Cardiac fibroblast (primary cell): ENCODE measurements at regions not wholly inside any gene's neighbourhood (a gene's known extent, or its start where the extent isn't known, plus 50 kb on each side); places are given as distances from the start of the nearest gene placed in this dataset.
"Not testable (repeated sequence)": the region's sequence is repeated elsewhere in the genome, so short reads cannot be mapped to it uniquely, and the experiment has no call there.

Source experiments
- DNase-seq, 2 donors: peaks; one replicate each; pipeline versions ENCODE4 v3.0.0 to v3.0.0-alpha.2; 2010; ENCODE audit warnings: low read depth in 2 of 2
- H3K4me3 ChIP-seq, 2 donors: replicated peaks in 1 of 2; 1 replicate in 1 of 2; 2 replicates in 1 of 2; pipeline ENCODE4 v1.5.1; 2011; ENCODE audit warnings: low read depth in 2 of 2, low read length in 2 of 2, mild to moderate bottlenecking in 2 of 2, moderate library complexity in 1 of 2
- TF ChIP-seq, protein P1 (sequence below): IDR thresholded peaks from one replicate; pipeline ENCODE4 v1.5.1; 2011; ENCODE audit warnings: low read depth, mild to moderate bottlenecking, low read length, inconsistent platforms

DNA sequence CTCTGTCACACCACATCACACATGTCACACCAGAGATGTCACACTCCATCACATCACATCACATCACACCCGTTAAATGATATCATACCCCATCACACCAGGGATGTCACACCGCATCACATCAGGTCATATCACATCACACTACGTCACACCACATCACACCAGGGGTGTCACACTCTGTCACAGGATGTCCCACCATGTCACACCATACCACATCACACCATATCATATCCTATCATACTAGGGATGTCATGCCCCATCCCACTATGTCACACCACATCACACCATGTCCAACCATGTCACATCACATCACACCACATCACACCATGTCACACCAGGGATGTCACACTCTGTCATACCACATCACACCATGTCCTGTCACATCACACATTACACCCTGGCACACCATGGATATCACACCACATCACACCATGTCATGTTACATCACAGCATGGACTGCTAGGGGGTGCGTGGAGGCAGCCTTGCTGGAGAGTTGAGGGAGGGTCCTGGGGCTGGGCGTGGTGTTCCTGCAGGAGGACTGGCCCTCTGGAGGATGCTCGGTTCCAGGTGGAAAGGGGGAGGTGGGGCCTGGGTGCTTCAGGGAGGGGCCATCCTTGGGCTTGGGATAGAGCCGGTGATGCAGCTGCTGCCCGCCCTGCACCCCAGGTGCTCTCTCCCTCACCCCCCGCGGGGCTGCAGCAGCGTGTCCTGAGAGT, 134.6 kb downstream of the TMEM121 start:
- TF ChIP-seq, protein P1, sequence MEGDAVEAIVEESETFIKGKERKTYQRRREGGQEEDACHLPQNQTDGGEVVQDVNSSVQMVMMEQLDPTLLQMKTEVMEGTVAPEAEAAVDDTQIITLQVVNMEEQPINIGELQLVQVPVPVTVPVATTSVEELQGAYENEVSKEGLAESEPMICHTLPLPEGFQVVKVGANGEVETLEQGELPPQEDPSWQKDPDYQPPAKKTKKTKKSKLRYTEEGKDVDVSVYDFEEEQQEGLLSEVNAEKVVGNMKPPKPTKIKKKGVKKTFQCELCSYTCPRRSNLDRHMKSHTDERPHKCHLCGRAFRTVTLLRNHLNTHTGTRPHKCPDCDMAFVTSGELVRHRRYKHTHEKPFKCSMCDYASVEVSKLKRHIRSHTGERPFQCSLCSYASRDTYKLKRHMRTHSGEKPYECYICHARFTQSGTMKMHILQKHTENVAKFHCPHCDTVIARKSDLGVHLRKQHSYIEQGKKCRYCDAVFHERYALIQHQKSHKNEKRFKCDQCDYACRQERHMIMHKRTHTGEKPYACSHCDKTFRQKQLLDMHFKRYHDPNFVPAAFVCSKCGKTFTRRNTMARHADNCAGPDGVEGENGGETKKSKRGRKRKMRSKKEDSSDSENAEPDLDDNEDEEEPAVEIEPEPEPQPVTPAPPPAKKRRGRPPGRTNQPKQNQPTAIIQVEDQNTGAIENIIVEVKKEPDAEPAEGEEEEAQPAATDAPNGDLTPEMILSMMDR, result no peak
- H3K4me3 ChIP-seq, result no peak overlapping the region
- no peak for DNase-seq

DNA sequence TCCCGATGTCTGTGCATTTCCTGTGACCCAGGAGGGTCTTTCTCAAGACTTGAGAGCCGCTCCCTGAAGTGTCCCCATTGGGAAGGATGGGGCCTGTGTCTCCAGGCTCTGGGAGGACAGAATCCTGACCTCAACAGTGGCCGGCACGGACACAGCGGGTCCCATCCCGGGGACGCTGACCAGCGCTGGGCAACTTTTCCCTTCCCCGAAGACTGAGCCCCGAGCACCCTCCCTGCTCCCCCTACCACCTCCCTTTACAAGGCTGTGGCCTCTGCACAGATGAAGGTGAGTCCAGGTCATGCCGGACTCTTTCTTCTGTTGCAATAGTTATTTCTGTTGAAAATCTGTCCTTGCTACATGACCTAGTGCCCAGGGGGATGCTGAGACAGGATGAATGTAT, 135.7 kb downstream of the TMEM121 start:
- DNase-seq, H3K4me3 ChIP-seq: not testable (repeated sequence)

DNA sequence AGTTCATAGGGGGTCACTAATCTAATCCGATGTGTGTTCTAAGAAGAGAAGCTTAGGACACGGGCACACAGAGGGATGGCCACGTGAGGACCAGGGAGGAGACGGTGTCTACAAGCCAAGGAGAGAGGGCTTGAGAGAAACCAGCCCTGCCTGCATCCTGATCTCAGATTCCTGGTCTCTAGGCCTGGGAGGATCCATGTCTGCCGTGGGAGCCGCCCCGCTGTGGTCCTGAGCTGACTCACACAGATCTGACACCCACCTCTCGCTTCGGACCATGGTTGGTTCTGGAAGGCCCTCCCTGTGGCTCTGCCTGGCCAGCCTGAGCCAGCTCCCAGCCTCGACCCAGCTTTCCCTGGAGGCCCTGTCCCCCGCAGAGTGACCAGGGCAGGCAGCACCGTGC, 136.2 kb downstream of the TMEM121 start:
- not testable (repeated sequence) for DNase-seq, H3K4me3 ChIP-seq

DNA sequence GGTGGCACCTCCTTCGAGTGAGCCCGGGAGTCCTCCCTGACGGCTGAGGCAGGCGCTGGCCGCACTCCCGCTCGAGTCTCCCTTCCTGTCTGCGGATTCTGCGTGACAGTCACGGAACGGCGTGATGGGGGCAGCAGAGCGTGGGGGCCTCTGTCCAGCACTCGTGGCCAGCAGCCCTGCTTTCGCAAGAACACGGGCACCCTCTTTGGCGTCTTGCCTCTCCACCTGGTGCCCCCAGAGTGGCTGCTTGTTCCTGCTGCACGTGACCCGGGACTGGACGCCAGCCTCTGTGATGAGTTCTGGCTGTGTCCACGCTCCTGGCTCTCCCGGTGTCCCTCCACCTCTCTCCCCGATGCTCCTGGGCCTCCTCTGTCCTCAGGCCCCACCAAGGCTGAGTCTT, 136.9 kb downstream of the TMEM121 start:
- DNase-seq, H3K4me3 ChIP-seq: not testable (repeated sequence)

DNA sequence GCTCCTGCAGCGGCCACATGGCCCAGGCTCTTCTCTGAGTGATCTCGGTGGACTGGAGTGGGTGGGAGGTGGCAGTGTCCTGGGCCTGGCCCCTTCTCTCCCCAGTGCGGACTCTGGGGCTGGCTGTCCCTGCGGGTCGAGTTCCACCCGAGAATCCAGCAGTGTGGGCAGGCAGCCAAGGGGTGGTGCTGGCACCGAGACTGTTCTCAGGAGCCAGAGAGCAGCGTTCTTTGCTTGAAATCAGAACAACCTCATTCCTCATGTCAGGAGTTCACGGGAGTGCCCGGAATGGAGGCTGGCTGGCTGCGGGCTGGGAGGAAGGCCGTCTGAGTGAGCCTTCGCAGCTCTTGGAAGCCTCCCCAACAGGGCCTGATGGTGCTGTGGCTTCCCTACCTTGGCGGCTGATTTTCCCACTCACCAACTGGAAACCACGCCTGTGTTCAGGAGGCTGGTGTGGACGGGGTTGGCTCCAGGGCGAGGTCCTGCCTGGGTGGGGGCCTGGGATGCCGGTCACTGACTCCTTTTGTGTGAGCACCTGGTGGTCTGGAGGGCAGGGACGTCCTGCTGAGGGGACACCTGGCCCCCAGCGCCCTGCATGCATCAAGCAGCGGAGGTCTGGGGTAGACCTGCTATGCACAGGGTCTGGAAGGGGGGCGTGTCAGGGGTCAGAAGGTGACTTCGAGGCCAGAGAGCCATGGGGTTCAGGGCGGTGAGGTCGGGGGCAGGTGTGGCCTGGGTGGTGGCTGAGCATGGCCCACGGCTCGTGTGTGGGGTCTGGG, 137.6 kb downstream of the TMEM121 start:
- DNase-seq, H3K4me3 ChIP-seq: not testable (repeated sequence)

DNA sequence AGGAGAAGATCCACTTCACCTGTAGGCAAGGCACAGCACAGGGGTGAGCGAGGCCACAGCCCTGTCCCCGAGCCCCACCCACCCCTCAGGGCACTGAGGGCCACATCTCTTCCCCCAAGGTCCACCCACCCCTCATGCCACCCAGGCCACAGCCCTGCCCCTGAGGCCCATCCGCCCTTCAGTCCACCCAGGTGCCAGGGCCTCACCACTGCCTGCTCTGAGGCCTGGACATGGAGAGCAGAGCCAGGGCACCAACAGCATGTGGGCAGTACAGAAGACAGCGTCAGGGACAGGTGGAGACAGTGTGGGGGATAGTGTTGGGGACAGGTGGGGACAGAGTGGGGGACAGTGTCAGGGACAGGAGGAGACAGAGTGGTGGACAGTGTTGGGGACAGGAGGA, 138.3 kb downstream of the TMEM121 start:
- DNase-seq, result no peak
- TF ChIP-seq, protein P1, result no peak
- no peak overlapping the region for H3K4me3 ChIP-seq

DNA sequence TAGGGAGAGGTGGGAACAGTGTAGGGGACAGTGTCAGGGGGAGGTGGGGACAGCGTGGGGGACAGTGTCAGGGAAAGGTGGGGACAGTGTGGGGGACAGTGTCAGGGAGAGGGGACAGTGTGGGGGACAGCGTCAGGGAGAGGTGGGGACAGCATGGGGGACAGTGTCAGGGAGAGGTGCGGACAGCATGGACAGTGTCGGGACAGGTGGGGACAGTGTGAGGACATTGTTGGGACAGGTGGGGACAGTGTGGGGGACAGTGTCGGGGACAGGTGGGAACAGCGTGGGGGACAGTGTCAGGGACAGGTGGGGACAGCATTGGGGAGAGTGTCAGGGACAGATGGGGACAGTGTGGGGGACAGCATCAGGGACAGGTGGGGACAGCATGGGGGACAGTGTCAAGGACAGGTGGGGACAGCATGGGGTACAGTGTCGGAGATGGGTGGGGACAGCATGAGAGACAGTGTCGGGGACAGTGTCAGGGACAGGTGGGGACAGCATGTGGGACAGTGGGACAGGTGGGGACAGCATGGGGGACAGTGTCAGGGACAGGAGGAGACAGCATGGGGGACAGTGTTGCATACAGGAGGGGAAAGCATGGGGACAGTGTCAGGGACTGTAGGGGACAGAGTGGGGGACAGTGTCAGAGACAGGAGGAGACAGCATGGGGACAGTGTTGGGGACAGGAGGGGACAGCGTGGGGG, 139.0 kb downstream of the TMEM121 start:
- TF ChIP-seq, protein P1, result no peak
- H3K4me3 ChIP-seq, result no peak overlapping the region

DNA sequence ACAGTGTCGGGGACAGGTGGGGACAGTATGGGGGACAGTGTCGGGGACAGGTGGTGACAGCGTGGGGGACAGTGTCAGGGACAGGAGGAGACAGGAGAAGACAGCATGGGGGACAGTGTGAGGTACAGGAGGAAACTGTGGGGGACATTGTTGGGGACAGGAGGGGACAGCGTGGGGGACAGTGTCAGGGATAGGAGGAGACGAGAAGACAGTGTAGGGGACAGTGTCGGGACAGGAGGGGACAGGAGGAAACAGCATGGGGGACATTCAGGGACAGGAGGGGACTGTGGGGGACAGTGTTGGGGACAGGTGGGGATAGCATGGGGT, 139.5 kb downstream of the TMEM121 start:
- TF ChIP-seq, protein P1, result no peak
- no peak overlapping the region for H3K4me3 ChIP-seq
- DNase-seq, result no peak

More for the DNA sequence above, 139.0 kb downstream of the TMEM121 start:
- no peak for DNase-seq
